ENCODE measurements at regions not wholly inside any gene's neighbourhood (a gene's known extent, or its start where the extent isn't known, plus 50 kb on each side); places are given as distances from the start of the nearest gene placed in this dataset.

DNA sequence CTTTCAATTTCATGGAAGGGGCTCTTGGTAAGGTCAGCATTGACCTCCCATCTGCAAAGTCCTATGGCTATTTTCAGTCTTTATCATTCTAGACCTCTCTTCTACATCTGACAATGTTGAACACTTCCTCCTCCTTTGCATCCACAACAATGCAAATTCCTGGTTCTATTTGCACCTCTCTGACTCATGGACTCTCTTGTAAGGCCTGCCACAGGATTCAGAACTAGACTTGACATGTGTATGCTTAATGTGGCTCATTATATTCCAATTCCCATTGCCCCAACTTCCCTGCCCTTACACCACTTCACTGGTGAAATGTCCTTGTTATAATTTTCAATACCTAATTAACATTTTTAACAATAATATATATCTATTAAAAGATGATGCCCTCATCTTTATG, 314.3 kb upstream of the FGF13 start:
- TF ChIP-seq, protein P1, sequence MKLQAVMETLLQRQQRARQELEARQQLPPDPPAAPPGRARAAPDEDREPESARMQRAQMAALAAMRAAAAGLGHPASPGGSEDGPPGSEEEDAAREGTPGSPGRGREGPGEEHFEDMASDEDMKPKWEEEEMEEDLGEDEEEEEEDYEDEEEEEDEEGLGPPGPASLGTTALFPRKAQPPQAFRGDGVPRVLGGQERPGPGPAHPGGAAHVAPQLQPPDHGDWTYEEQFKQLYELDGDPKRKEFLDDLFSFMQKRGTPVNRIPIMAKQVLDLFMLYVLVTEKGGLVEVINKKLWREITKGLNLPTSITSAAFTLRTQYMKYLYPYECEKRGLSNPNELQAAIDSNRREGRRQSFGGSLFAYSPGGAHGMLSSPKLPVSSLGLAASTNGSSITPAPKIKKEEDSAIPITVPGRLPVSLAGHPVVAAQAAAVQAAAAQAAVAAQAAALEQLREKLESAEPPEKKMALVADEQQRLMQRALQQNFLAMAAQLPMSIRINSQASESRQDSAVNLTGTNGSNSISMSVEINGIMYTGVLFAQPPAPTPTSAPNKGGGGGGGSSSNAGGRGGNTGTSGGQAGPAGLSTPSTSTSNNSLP (IDR thresholded peaks at IDR 0.05; ENCODE audit: borderline replicate concordance, low read depth, low read length) = no peak
- TF ChIP-seq CBX8 (IDR thresholded peaks at IDR 0.05; ENCODE audit: borderline replicate concordance, extremely low read depth, low read depth, low read length, poor library complexity, severe bottlenecking) = no peak
- TF ChIP-seq, protein P2, sequence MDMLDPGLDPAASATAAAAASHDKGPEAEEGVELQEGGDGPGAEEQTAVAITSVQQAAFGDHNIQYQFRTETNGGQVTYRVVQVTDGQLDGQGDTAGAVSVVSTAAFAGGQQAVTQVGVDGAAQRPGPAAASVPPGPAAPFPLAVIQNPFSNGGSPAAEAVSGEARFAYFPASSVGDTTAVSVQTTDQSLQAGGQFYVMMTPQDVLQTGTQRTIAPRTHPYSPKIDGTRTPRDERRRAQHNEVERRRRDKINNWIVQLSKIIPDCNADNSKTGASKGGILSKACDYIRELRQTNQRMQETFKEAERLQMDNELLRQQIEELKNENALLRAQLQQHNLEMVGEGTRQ (CRISPR knock-in tag; IDR thresholded peaks at IDR 0.05) = no peak
- TF ChIP-seq PHF20 (IDR thresholded peaks at IDR 0.05; ENCODE audit: partially characterized antibody) = no peak
- no peak for TF ChIP-seq SAFB2 (IDR thresholded peaks at IDR 0.05; ENCODE audit: borderline replicate concordance, low read depth, low read length, severe bottlenecking)
- TF ChIP-seq, protein P3, sequence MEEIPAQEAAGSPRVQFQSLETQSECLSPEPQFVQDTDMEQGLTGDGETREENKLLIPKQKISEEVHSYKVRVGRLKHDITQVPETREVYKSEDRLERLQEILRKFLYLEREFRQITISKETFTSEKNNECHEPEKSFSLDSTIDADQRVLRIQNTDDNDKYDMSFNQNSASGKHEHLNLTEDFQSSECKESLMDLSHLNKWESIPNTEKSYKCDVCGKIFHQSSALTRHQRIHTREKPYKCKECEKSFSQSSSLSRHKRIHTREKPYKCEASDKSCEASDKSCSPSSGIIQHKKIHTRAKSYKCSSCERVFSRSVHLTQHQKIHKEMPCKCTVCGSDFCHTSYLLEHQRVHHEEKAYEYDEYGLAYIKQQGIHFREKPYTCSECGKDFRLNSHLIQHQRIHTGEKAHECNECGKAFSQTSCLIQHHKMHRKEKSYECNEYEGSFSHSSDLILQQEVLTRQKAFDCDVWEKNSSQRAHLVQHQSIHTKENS (CRISPR knock-in tag; IDR thresholded peaks at IDR 0.05) = no peak
